ENCODE measurements at regions not wholly inside any gene's neighbourhood (a gene's known extent, or its start where the extent isn't known, plus 50 kb on each side); places are given as distances from the start of the nearest gene placed in this dataset.

DNA sequence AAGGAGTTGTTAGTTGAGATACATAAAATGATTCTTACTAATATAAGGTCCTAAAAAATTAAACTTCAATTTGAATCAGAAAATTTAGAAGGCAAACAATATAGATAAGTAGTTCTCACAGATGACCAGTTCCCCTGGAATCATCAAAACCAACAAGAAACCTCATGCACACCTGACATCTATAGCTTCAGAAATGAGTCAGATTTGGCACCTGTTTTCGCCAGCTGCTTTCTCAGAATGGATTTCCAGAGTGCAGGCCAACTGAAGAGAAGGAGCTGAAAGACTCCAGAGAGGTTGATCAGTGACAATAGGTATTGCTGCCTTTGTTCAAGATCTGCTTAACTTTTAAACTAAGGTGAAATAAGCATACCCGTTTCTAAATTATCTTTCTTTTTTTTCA lies 192.4 kb downstream of the RDH14 start:
- no peaks in the 10 kb centered on the region for H3K79me2 ChIP-seq (ENCODE audit: control insufficient read depth in 1 of 2, insufficient read depth in 2 of 2, low read length in 2 of 2)
- H3K9ac ChIP-seq (replicated peaks in 1 of 4; ENCODE audit: extremely low read depth in 1 of 4, low read depth in 3 of 4, low read length in 3 of 4) = no peak overlapping the region
- no peak for FAIRE-seq
- TF ChIP-seq TBP (IDR thresholded peaks at IDR 0.05; ENCODE audit: low read depth, low read length) = no peak
- no peak for TF ChIP-seq BACH1 (IDR thresholded peaks at IDR 0.05; ENCODE audit: low read length)
- no peak for TF ChIP-seq E2F6 (IDR thresholded peaks at IDR 0.05)
- no peak for TF ChIP-seq BRCA1 (IDR thresholded peaks at IDR 0.05; ENCODE audit: low read depth, low read length)
- no peak for TF ChIP-seq CHD2 (IDR thresholded peaks at IDR 0.05; ENCODE audit: low read length)
- TF ChIP-seq PHF8 (conservative IDR thresholded peaks at IDR 0.05; ENCODE audit: low read depth, low read length) = no peak
- no peak for TF ChIP-seq JUN (IDR thresholded peaks at IDR 0.05; ENCODE audit: low read depth, low read length)
- no peak for TF ChIP-seq KDM5A (IDR thresholded peaks at IDR 0.05; ENCODE audit: low read length)
- no peak for TF ChIP-seq SP1 (IDR thresholded peaks at IDR 0.05; ENCODE audit: low read depth, low read length)
- no peak for TF ChIP-seq SP4 (IDR thresholded peaks at IDR 0.05; ENCODE audit: low read length)
- TF ChIP-seq, protein P1, sequence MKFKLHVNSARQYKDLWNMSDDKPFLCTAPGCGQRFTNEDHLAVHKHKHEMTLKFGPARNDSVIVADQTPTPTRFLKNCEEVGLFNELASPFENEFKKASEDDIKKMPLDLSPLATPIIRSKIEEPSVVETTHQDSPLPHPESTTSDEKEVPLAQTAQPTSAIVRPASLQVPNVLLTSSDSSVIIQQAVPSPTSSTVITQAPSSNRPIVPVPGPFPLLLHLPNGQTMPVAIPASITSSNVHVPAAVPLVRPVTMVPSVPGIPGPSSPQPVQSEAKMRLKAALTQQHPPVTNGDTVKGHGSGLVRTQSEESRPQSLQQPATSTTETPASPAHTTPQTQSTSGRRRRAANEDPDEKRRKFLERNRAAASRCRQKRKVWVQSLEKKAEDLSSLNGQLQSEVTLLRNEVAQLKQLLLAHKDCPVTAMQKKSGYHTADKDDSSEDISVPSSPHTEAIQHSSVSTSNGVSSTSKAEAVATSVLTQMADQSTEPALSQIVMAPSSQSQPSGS (IDR thresholded peaks at IDR 0.05; ENCODE audit: low read length) = no peak
- TF ChIP-seq MAFK (IDR thresholded peaks at IDR 0.05; ENCODE audit: low read depth, low read length) = no peak
- no peak for TF ChIP-seq EP300 (IDR thresholded peaks at IDR 0.05; ENCODE audit: borderline replicate concordance in 1 of 2, low read depth in 2 of 2, low read length in 2 of 2)

More for the DNA sequence above, 192.4 kb downstream of the RDH14 start:
- H3K27ac ChIP-seq (ENCODE audit: low read depth, low read length) = no peak overlapping the region
- no peak overlapping the region for H2AK5ac ChIP-seq (ENCODE audit: low read depth, low read length)
- H3K14ac ChIP-seq (ENCODE audit: insufficient read length) = no peak overlapping the region
- DNase-seq (ENCODE audit: low read depth in 1 of 2, low spot score in 2 of 2) = no peak
- no peak overlapping the region for H4K8ac ChIP-seq (ENCODE audit: extremely low read depth, insufficient read depth, low read length)
- no peak overlapping the region for H3K56ac ChIP-seq (replicated peaks; ENCODE audit: insufficient read length, low read depth, low read length)
- no peak overlapping the region for H3K4ac ChIP-seq (replicated peaks; ENCODE audit: insufficient read length, low read depth, low read length)
- CTCF ChIA-PET (ENCODE audit: partially characterized antibody) = interaction anchor here (0.8 to 2.6 kb wide), 5 partner anchors 10 to 188 kb away, joined by 3 to 9 read pairs (median 3); no protein-coding TSS in a partner anchor
- no peak overlapping the region for H4K5ac ChIP-seq (ENCODE audit: insufficient read length, low read depth, low read length)
- no peaks in the 10 kb centered on the region for H4K20me1 ChIP-seq (replicated peaks in 1 of 2; ENCODE audit: control insufficient read depth in 1 of 2, insufficient read depth in 2 of 2, low read length in 2 of 2)
- no peak overlapping the region for H2AFZ ChIP-seq (ENCODE audit: low read length)
- H2BK20ac ChIP-seq (ENCODE audit: low read length) = no peak overlapping the region
- no peaks in the 10 kb centered on the region for H3K4me1 ChIP-seq (replicated peaks in 1 of 4; ENCODE audit: control insufficient read depth in 3 of 4, insufficient read depth in 4 of 4, low read length in 3 of 4)
- H3K4me3 ChIP-seq (ENCODE audit: extremely low read depth in 1 of 4, insufficient read depth in 2 of 4, low read depth in 3 of 4, low read length in 4 of 4) = no peak overlapping the region
- H4K91ac ChIP-seq (replicated peaks; ENCODE audit: insufficient read length, low read length) = no peak overlapping the region
- 60% methylated on average over 2 of the region's 2 CpGs; no CpG with 5 or more reads in 1 of the 2 experiments for WGBS, 2 experiments (ENCODE audit: extremely low coverage in 1 of 2, insufficient coverage in 1 of 2, insufficient read length in 1 of 2, insufficient replicate concordance in 2 of 2, low coverage in 1 of 2, low lambda C conversion rate in 2 of 2, missing lambda C conversion rate in 1 of 2)
- H3K23ac ChIP-seq (ENCODE audit: insufficient read length) = no peak overlapping the region
- no peak overlapping the region for H2BK15ac ChIP-seq (ENCODE audit: low read length)
- no peaks in the 10 kb centered on the region for H3K23me2 ChIP-seq (ENCODE audit: low read depth, low read length)
- no peaks in the 10 kb centered on the region for H3K36me3 ChIP-seq (ENCODE audit: control insufficient read depth in 2 of 4, insufficient read depth in 4 of 4, low read length in 3 of 4)
- H3K18ac ChIP-seq (ENCODE audit: extremely low read depth, low read length) = no peak overlapping the region
- H2BK5ac ChIP-seq (ENCODE audit: low read depth, low read length) = no peak overlapping the region
- no peaks in the 10 kb centered on the region for H3K9me3 ChIP-seq (ENCODE audit: insufficient read depth in 2 of 2, low read depth in 1 of 2, low read length in 1 of 2)
- no peak overlapping the region for H3K4me2 ChIP-seq (ENCODE audit: insufficient read depth in 1 of 2, low read depth in 2 of 2, low read length in 2 of 2)
- no peak overlapping the region for H2BK12ac ChIP-seq (ENCODE audit: low read depth, low read length)
- H3K27me3 ChIP-seq (replicated peaks in 1 of 4; ENCODE audit: control insufficient read depth in 3 of 4, extremely low read depth in 1 of 4, insufficient read depth in 3 of 4, low read length in 3 of 4) = peaks cover 0 to 1% (median 0%) of the 10 kb centered on the region in 4 experiments; a peak in 1 of 7 replicates
- no peak overlapping the region for H2BK120ac ChIP-seq (replicated peaks; ENCODE audit: low read depth, low read length)
- no peaks in the 10 kb centered on the region for H3K79me1 ChIP-seq (ENCODE audit: low read depth, low read length)
- POLR2A ChIA-PET (ENCODE audit: partially characterized antibody) = no interaction called here
